C4-2B (cell line): ENCODE measurements at regions not wholly inside any gene's neighbourhood (a gene's known extent, or its start where the extent isn't known, plus 50 kb on each side); places are given as distances from the start of the nearest gene placed in this dataset.

Experiments used
- CTCF ChIP-seq: fragments of 450-650 bp; conservative IDR thresholded peaks from 2 replicates; pipeline ENCODE4 v1.5.1; 2017; ENCODE audit warnings: mild to moderate bottlenecking
- ZFX ChIP-seq: fragments of 450-650 bp; IDR thresholded peaks from 2 replicates; pipeline ENCODE4 v1.6.1; 2017

GRCh38 chr6:5937936-5938706, 68.6 kb downstream of the NRN1 start:
- TF ChIP-seq CTCF (no peak), ZFX (no peak)
